Esophagus squamous epithelium (tissue), 5 donors: ENCODE measurements at regions not wholly inside any gene's neighbourhood (a gene's known extent, or its start where the extent isn't known, plus 50 kb on each side); places are given as distances from the start of the nearest gene placed in this dataset.

Experiments used
- DNase-seq: peaks from one replicate; lab custom pipeline; 2025; lab: John Stamatoyannopoulos, UW
- H3K27ac ChIP-seq, 4 donors: fragments of 200-600 bp; sonication (generic); one replicate each; pipeline ENCODE4 v1.5.1; 2016 to 2019; ENCODE audit warnings: mild to moderate bottlenecking in 1 of 4
- H3K27me3 ChIP-seq, 4 donors: fragments of 200-600 bp; sonication (generic); 1 replicate in 3 of 4; 2 replicates in 1 of 4; pipeline versions ENCODE4 v1.5.1 to v1.6.0; 2017 to 2021; ENCODE audit warnings: antibody characterized with exemption in 1 of 4
- H3K36me3 ChIP-seq, 3 donors: fragments of 200-600 bp; sonication (generic); one replicate each; pipeline ENCODE4 v1.5.1; 2016 to 2019
- H3K4me1 ChIP-seq, 3 donors: fragments of 200-600 bp; sonication (generic); one replicate each; pipeline ENCODE4 v1.5.1; 2017 to 2019
- H3K4me3 ChIP-seq, 4 donors: fragments of 200-600 bp; sonication (generic); 1 replicate in 3 of 4; 2 replicates in 1 of 4; pipeline ENCODE4 v1.5.1; 2016 to 2019; ENCODE audit warnings: mild to moderate bottlenecking in 2 of 4, moderate library complexity in 1 of 4
- H3K9me3 ChIP-seq, 3 donors: fragments of 200-600 bp; sonication (generic); one replicate each; pipeline ENCODE4 v1.5.1; 2016 to 2019
- POLR2A ChIP-seq, 4 donors: fragments of 450-650 bp; IDR thresholded peaks; one replicate each; pipeline ENCODE4 v1.6.1; 2017; ENCODE audit warnings: antibody characterized with exemption in 4 of 4, mild to moderate bottlenecking in 4 of 4, moderate library complexity in 3 of 4
- WGBS, 2 donors: methylation state at CpG; one replicate each; pipeline ENCODE4 v1.1.5; 2018; 5-methylcytosine and 5-hydroxymethylcytosine counted together
- intact Hi-C: fragments of 100-400 bp; cut with DNase I; formaldehyde crosslinking; loops from one replicate; pipeline ENCODE4 v1.15.0; 2022
- TF ChIP-seq, protein P1 (sequence below), 6 experiments: fragments of 450-650 bp in 4 of 6; fragments of 200-600 bp in 2 of 6; sonication (generic) in 2 of 6; IDR thresholded peaks; one replicate each; pipeline ENCODE4 v1.5.1; 2016 to 2019; ENCODE audit warnings: antibody characterized with exemption in 6 of 6, mild to moderate bottlenecking in 4 of 6, moderate library complexity in 4 of 6
- donor health status: DM: yes; HTN: yes; CAD: no.

GRCh38 chr4:85260064-85260463, 214.9 kb upstream of the ARHGAP24 start:
- intact Hi-C loops: no loop called here
- Histone ChIP-seq H3K27me3 (no peaks in the 10 kb centered on the region), H3K4me1 (no peaks in the 10 kb centered on the region), H3K9me3 (peaks cover 0 to 3% (median 0%) of the 10 kb centered on the region in 3 donors), H3K36me3 (no peaks in the 10 kb centered on the region), H3K4me3 (no peak overlapping the region), H3K27ac (no peak overlapping the region)
- WGBS, 2 donors: 67 to 68% methylated on average over 1 of the region's 1 CpG
- TF ChIP-seq, protein P1, sequence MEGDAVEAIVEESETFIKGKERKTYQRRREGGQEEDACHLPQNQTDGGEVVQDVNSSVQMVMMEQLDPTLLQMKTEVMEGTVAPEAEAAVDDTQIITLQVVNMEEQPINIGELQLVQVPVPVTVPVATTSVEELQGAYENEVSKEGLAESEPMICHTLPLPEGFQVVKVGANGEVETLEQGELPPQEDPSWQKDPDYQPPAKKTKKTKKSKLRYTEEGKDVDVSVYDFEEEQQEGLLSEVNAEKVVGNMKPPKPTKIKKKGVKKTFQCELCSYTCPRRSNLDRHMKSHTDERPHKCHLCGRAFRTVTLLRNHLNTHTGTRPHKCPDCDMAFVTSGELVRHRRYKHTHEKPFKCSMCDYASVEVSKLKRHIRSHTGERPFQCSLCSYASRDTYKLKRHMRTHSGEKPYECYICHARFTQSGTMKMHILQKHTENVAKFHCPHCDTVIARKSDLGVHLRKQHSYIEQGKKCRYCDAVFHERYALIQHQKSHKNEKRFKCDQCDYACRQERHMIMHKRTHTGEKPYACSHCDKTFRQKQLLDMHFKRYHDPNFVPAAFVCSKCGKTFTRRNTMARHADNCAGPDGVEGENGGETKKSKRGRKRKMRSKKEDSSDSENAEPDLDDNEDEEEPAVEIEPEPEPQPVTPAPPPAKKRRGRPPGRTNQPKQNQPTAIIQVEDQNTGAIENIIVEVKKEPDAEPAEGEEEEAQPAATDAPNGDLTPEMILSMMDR (IDR thresholded peaks at IDR 0.05): no peak
- TF ChIP-seq POLR2A (IDR thresholded peaks at IDR 0.05): no peak
- DNase-seq: no peak

GRCh38 chr4:85265234-85265633, 209.7 kb upstream of the ARHGAP24 start:
- intact Hi-C loops: no loop called here
- Histone ChIP-seq H3K27me3 (no peaks in the 10 kb centered on the region), H3K4me1 (no peaks in the 10 kb centered on the region), H3K36me3 (no peaks in the 10 kb centered on the region), H3K27ac (no peak overlapping the region), H3K9me3 (no peaks in the 10 kb centered on the region), H3K4me3 (no peak overlapping the region)
- no peak for DNase-seq
- TF ChIP-seq POLR2A (IDR thresholded peaks at IDR 0.05): no peak
- TF ChIP-seq, protein P1 (IDR thresholded peaks at IDR 0.05): no peak
- 91 to 93% methylated on average over 5 of the region's 5 CpGs for WGBS, 2 donors

DNA sequence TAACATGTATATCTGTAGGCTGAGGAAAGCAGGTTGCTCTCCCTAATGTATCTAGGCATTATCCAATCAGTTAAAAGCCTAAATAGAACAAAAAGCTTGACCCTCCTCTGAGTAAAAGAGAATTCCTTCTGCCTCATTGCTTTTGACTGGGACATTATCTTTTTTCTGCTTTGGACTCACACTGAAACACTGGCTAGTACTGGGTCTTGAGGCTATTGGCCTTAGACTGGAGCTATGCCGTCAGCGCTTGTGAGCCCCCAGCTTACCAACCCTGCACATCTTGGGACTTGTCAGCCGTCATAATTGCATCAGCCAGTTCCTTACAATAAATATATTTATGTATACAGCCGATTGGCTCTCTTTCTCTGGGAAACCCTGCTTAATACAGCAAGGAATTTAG, 206.8 kb upstream of the ARHGAP24 start:
- DNase-seq: no peak
- H3K36me3 ChIP-seq: no peaks in the 10 kb centered on the region
- H3K4me3 ChIP-seq: no peak overlapping the region
- H3K4me1 ChIP-seq: no peaks in the 10 kb centered on the region
- no peak overlapping the region for H3K27ac ChIP-seq
- H3K27me3 ChIP-seq: no peaks in the 10 kb centered on the region
- WGBS, 2 donors: 74 to 79% methylated on average over 4 of the region's 4 CpGs
- H3K9me3 ChIP-seq: no peaks in the 10 kb centered on the region
- TF ChIP-seq POLR2A (IDR thresholded peaks at IDR 0.05): no peak
- TF ChIP-seq, protein P1 (IDR thresholded peaks at IDR 0.05): no peak
- intact Hi-C loops: no loop called here

DNA sequence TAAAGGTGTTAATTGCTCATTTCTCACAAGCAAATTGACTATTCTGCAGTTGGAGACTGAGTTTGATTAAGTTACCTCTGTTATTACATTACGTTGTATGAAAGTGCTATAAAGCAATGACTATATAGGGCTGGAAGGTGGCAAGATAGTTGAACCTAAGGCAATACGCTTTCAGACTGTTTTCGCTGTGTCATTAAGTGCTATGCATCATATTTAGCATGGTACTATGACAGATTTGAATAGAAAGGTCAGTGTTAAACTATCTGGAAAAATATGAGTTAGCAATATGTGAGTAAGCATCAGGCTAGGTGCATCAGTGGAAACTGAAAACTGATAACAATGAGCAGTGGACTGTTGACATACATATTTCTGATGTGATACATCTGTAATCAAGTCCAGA, 206.0 kb upstream of the ARHGAP24 start:
- Histone ChIP-seq H3K36me3 (no peaks in the 10 kb centered on the region), H3K27ac (no peak overlapping the region), H3K27me3 (no peaks in the 10 kb centered on the region), H3K9me3 (no peaks in the 10 kb centered on the region), H3K4me3 (no peak overlapping the region), H3K4me1 (no peaks in the 10 kb centered on the region)
- TF ChIP-seq POLR2A (IDR thresholded peaks at IDR 0.05): no peak
- TF ChIP-seq, protein P1 (IDR thresholded peaks at IDR 0.05): no peak
- WGBS, 2 donors: 67 to 87% methylated on average over 3 of the region's 3 CpGs
- intact Hi-C loops: no loop called here
- DNase-seq: no peak

- no peaks in the 10 kb centered on the region for H3K27me3 ChIP-seq
- no peak overlapping the region for H3K27ac ChIP-seq
- TF ChIP-seq, protein P1 (IDR thresholded peaks at IDR 0.05): no peak
- no peak for TF ChIP-seq POLR2A (IDR thresholded peaks at IDR 0.05)
- intact Hi-C loops: no loop called here
- no peaks in the 10 kb centered on the region for H3K4me1 ChIP-seq
- 81 to 87% methylated on average over 4 of the region's 4 CpGs for WGBS, 2 donors
- no peak overlapping the region for H3K4me3 ChIP-seq
- no peaks in the 10 kb centered on the region for H3K36me3 ChIP-seq
- no peaks in the 10 kb centered on the region for H3K9me3 ChIP-seq
- DNase-seq: no peak
Observed at GRCh38 chr4:85274955-85275354, 200.0 kb upstream of the ARHGAP24 start.
